GM12878 (cell line): ENCODE measurements at regions not wholly inside any gene's neighbourhood (a gene's known extent, or its start where the extent isn't known, plus 50 kb on each side); places are given as distances from the start of the nearest gene placed in this dataset.

Experiments used
- CHD1 ChIP-seq: IDR thresholded peaks from 2 replicates; pipeline ENCODE4 v1.6.1; 2012; ENCODE audit warnings: low read depth, low read length, improper control_type of control experiment
- CREB1 ChIP-seq: IDR thresholded peaks from 2 replicates; pipeline ENCODE4 v1.6.1; 2012; ENCODE audit warnings: low read depth, mild to moderate bottlenecking, inconsistent platforms
- EZH2 ChIP-seq: IDR thresholded peaks from 2 replicates; pipeline ENCODE4 v1.6.1; 2012; ENCODE audit warnings: low read depth, mild to moderate bottlenecking, control low read depth, inconsistent platforms, low read length, borderline replicate concordance; ENCODE audit not compliant: control insufficient read depth
- FOXK2 ChIP-seq: fragments of 450-650 bp; IDR thresholded peaks from 2 replicates; pipeline ENCODE4 v1.6.1; 2017; ENCODE audit warnings: mild to moderate bottlenecking, moderate library complexity
- HDAC6 ChIP-seq: fragments of 200-600 bp; sonication (generic); IDR thresholded peaks from one replicate; pipeline ENCODE4 v1.8.0; 2017; ENCODE audit warnings: antibody characterized with exemption; ENCODE audit not compliant: unreplicated experiment
- MEF2B ChIP-seq: fragments of 450-650 bp; IDR thresholded peaks from 2 replicates; pipeline ENCODE4 v1.6.1; 2018; ENCODE audit warnings: mild to moderate bottlenecking, moderate library complexity; ENCODE audit not compliant: partially characterized antibody, poor library complexity, severe bottlenecking
- NFYA ChIP-seq: IDR thresholded peaks from 2 replicates; pipeline ENCODE4 v1.6.1; 2011; ENCODE audit warnings: low read depth, mild to moderate bottlenecking, low read length, improper control_type of control experiment, borderline replicate concordance
- NR2F1 ChIP-seq: fragments of 450-650 bp; conservative IDR thresholded peaks from 2 replicates; pipeline ENCODE4 v1.6.1; 2017; ENCODE audit warnings: mild to moderate bottlenecking
- RBBP5 ChIP-seq: fragments of 200-600 bp; sonication (generic); conservative IDR thresholded peaks from 2 replicates; pipeline ENCODE4 v1.6.1; 2016
- RELA ChIP-seq: fragments of 450-650 bp; IDR thresholded peaks from 2 replicates; pipeline ENCODE4 v1.8.0; 2014; ENCODE audit warnings: borderline replicate concordance; ENCODE audit not compliant: partially characterized antibody
- TARDBP ChIP-seq: IDR thresholded peaks from 2 replicates; pipeline ENCODE4 v1.6.1; 2016; ENCODE audit warnings: borderline replicate concordance
- TBL1XR1 ChIP-seq: IDR thresholded peaks from 2 replicates; pipeline ENCODE4 v1.6.1; 2012; ENCODE audit warnings: low read depth, low read length, improper control_type of control experiment
- ZBED1 ChIP-seq: IDR thresholded peaks from 2 replicates; pipeline ENCODE4 v1.6.1; 2016; ENCODE audit warnings: borderline replicate concordance
- TF ChIP-seq, protein P1 (sequence below): fragments of 450-650 bp; IDR thresholded peaks from 2 replicates; pipeline ENCODE4 v1.6.1; 2018; ENCODE audit warnings: mild to moderate bottlenecking, low read depth, moderate library complexity; ENCODE audit not compliant: partially characterized antibody
- TF ChIP-seq, protein P2 (sequence below): IDR thresholded peaks from 2 replicates; pipeline ENCODE4 v1.6.1; 2011; ENCODE audit warnings: borderline replicate concordance, low read depth, mild to moderate bottlenecking, moderate library complexity, mixed read lengths, low read length; ENCODE audit not compliant: insufficient read depth; ENCODE audit errors: extremely low read length
- TF ChIP-seq, protein P3 (sequence below): fragments of 450-650 bp; IDR thresholded peaks from 2 replicates; pipeline ENCODE4 v1.6.1; 2017; ENCODE audit warnings: low read depth, mild to moderate bottlenecking, moderate library complexity
- TF ChIP-seq, protein P4 (sequence below): fragments of 450-650 bp; formaldehyde crosslinking; IDR thresholded peaks from 2 replicates; pipeline ENCODE4 v1.4.0; 2022; ENCODE audit warnings: mild to moderate bottlenecking, moderate library complexity
- TF ChIP-seq, protein P5 (sequence below): fragments of 450-650 bp; conservative IDR thresholded peaks from 2 replicates; pipeline ENCODE4 v1.6.1; 2017; ENCODE audit warnings: mild to moderate bottlenecking, moderate library complexity
- TF ChIP-seq, protein P6 (sequence below): fragments of 450-650 bp; IDR thresholded peaks from 2 replicates; pipeline ENCODE4 v1.6.1; 2014; ENCODE audit warnings: mild to moderate bottlenecking

DNA sequence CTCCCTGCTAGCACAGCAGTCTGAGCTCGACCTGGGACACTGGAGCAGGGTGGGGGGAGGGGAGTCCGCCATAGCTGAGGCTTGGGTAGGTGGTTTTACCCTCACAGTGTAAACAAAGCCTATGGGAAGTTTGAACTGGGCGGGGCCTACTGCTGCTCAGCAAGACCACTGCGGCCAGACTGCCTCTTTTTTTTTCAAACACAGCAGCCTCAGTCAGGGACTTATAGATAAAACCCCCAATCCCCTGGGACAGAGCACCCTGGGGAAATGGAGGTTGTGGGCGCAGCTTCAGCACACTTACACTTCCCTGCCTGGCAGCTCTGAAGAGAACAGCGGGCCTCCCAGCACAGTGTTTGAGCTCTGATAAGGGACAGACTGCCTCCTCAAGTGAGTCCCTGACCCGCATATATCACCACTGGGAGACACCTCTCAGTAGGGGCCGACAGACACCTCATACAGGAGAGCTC, 151.1 kb upstream of the APC start (continued):
- TF ChIP-seq, protein P1, sequence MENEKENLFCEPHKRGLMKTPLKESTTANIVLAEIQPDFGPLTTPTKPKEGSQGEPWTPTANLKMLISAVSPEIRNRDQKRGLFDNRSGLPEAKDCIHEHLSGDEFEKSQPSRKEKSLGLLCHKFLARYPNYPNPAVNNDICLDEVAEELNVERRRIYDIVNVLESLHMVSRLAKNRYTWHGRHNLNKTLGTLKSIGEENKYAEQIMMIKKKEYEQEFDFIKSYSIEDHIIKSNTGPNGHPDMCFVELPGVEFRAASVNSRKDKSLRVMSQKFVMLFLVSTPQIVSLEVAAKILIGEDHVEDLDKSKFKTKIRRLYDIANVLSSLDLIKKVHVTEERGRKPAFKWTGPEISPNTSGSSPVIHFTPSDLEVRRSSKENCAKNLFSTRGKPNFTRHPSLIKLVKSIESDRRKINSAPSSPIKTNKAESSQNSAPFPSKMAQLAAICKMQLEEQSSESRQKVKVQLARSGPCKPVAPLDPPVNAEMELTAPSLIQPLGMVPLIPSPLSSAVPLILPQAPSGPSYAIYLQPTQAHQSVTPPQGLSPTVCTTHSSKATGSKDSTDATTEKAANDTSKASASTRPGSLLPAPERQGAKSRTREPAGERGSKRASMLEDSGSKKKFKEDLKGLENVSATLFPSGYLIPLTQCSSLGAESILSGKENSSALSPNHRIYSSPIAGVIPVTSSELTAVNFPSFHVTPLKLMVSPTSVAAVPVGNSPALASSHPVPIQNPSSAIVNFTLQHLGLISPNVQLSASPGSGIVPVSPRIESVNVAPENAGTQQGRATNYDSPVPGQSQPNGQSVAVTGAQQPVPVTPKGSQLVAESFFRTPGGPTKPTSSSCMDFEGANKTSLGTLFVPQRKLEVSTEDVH, result no peak
- no peak for TF ChIP-seq RBBP5
- no peak for TF ChIP-seq ZBED1
- no peak for TF ChIP-seq HDAC6
- TF ChIP-seq, protein P2, sequence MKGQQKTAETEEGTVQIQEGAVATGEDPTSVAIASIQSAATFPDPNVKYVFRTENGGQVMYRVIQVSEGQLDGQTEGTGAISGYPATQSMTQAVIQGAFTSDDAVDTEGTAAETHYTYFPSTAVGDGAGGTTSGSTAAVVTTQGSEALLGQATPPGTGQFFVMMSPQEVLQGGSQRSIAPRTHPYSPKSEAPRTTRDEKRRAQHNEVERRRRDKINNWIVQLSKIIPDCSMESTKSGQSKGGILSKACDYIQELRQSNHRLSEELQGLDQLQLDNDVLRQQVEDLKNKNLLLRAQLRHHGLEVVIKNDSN, result no peak
- TF ChIP-seq, protein P3, sequence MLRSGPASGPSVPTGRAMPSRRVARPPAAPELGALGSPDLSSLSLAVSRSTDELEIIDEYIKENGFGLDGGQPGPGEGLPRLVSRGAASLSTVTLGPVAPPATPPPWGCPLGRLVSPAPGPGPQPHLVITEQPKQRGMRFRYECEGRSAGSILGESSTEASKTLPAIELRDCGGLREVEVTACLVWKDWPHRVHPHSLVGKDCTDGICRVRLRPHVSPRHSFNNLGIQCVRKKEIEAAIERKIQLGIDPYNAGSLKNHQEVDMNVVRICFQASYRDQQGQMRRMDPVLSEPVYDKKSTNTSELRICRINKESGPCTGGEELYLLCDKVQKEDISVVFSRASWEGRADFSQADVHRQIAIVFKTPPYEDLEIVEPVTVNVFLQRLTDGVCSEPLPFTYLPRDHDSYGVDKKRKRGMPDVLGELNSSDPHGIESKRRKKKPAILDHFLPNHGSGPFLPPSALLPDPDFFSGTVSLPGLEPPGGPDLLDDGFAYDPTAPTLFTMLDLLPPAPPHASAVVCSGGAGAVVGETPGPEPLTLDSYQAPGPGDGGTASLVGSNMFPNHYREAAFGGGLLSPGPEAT, result no peak; the same call in 1 of the 2 replicates
- peak; percentile 98 for TF ChIP-seq MEF2B
- TF ChIP-seq TARDBP, result no peak
- TF ChIP-seq, protein P4, sequence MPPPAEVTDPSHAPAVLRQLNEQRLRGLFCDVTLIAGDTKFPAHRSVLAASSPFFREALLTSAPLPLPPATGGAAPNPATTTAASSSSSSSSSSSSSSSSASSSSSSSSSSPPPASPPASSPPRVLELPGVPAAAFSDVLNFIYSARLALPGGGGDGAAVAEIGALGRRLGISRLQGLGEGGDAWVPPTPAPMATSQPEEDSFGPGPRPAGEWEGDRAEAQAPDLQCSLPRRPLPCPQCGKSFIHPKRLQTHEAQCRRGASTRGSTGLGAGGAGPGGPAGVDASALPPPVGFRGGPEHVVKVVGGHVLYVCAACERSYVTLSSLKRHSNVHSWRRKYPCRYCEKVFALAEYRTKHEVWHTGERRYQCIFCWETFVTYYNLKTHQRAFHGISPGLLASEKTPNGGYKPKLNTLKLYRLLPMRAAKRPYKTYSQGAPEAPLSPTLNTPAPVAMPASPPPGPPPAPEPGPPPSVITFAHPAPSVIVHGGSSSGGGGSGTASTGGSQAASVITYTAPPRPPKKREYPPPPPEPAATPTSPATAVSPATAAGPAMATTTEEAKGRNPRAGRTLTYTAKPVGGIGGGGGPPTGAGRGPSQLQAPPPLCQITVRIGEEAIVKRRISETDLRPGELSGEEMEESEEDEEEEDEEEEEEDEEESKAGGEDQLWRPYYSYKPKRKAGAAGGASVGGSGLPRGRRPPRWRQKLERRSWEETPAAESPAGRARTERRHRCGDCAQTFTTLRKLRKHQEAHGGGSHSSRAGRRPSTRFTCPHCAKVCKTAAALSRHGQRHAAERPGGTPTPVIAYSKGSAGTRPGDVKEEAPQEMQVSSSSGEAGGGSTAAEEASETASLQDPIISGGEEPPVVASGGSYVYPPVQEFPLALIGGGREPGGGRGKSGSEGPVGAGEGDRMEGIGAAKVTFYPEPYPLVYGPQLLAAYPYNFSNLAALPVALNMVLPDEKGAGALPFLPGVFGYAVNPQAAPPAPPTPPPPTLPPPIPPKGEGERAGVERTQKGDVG, result no peak
- TF ChIP-seq NFYA, result no peak
- no peak for TF ChIP-seq TBL1XR1
- TF ChIP-seq, protein P5, sequence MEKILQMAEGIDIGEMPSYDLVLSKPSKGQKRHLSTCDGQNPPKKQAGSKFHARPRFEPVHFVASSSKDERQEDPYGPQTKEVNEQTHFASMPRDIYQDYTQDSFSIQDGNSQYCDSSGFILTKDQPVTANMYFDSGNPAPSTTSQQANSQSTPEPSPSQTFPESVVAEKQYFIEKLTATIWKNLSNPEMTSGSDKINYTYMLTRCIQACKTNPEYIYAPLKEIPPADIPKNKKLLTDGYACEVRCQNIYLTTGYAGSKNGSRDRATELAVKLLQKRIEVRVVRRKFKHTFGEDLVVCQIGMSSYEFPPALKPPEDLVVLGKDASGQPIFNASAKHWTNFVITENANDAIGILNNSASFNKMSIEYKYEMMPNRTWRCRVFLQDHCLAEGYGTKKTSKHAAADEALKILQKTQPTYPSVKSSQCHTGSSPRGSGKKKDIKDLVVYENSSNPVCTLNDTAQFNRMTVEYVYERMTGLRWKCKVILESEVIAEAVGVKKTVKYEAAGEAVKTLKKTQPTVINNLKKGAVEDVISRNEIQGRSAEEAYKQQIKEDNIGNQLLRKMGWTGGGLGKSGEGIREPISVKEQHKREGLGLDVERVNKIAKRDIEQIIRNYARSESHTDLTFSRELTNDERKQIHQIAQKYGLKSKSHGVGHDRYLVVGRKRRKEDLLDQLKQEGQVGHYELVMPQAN, result no peak
- no peak for TF ChIP-seq NR2F1
- TF ChIP-seq, protein P6, sequence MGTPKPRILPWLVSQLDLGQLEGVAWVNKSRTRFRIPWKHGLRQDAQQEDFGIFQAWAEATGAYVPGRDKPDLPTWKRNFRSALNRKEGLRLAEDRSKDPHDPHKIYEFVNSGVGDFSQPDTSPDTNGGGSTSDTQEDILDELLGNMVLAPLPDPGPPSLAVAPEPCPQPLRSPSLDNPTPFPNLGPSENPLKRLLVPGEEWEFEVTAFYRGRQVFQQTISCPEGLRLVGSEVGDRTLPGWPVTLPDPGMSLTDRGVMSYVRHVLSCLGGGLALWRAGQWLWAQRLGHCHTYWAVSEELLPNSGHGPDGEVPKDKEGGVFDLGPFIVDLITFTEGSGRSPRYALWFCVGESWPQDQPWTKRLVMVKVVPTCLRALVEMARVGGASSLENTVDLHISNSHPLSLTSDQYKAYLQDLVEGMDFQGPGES, result no peak
- TF ChIP-seq CREB1, result no peak
- peak; percentile 17; the same call in 1 of the 2 replicates for TF ChIP-seq FOXK2
- TF ChIP-seq RELA, result no peak
- no peak for TF ChIP-seq CHD1
- TF ChIP-seq EZH2, result no peak
